ENCODE measurements at regions not wholly inside any gene's neighbourhood (a gene's known extent, or its start where the extent isn't known, plus 50 kb on each side); places are given as distances from the start of the nearest gene placed in this dataset.

DNA sequence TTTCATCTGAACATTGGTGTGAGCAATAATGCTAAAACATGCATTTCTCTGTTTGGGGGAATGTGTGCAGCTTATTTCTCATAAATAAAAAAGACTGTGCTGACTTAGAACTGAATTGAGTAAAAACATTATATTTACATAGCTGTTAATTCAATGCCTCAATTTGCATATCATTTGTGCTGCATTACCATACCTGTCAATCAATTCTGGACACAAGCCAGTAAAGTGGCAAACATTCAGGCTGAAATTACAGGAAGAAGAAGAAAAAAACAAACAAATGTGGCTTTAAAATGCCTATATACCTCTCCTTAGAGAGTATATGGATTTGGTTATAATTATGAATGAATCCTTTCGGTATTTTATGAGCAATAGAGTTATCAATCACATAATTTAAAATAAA, 380.1 kb upstream of the GBE1 start:
- TF ChIP-seq, protein P1, sequence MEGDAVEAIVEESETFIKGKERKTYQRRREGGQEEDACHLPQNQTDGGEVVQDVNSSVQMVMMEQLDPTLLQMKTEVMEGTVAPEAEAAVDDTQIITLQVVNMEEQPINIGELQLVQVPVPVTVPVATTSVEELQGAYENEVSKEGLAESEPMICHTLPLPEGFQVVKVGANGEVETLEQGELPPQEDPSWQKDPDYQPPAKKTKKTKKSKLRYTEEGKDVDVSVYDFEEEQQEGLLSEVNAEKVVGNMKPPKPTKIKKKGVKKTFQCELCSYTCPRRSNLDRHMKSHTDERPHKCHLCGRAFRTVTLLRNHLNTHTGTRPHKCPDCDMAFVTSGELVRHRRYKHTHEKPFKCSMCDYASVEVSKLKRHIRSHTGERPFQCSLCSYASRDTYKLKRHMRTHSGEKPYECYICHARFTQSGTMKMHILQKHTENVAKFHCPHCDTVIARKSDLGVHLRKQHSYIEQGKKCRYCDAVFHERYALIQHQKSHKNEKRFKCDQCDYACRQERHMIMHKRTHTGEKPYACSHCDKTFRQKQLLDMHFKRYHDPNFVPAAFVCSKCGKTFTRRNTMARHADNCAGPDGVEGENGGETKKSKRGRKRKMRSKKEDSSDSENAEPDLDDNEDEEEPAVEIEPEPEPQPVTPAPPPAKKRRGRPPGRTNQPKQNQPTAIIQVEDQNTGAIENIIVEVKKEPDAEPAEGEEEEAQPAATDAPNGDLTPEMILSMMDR (conservative IDR thresholded peaks at IDR 0.05) = no peak
- TF ChIP-seq ZFX (IDR thresholded peaks at IDR 0.05) = no peak
